ENCODE measurements at regions not wholly inside any gene's neighbourhood (a gene's known extent, or its start where the extent isn't known, plus 50 kb on each side); places are given as distances from the start of the nearest gene placed in this dataset.

DNA sequence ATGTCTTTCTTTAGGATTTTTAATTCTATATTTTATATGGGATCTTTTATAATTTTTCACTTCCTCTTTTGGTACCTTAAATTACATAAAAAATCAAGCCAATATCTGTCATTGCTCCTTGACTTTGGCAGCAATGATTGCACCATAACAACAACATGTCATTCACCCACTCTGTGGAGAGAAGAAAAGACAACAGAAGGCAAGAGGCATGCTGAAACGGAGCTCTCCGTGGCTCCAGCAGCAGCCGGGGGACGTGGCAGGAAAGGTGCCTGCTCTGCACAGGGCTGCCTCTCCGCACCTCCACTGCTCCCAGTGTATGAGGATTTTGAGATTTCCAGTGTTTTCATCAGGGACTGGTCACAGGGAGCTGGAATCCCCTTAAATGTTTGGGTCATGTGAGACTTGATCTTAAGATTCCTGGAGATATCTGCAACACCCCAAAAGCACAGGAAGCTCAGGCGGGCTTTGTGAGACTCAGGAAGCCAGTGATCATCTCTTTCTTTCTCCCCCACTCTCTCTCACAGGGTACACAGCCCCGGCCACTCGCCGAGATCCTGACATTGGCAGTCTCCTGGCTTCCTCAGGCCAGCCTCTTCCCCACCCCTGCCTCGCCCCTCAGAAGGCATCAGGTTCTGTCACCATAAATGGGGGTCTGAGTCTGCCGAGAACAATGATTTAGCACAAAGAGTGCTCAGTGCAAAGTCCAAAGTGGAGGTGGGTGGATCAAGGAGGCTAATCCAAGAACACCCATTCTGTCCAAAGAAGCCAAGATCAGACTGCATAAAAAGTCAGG lies 74.6 kb downstream of the ACTL7B start:
- TF ChIP-seq EZH2phosphoT487 (IDR thresholded peaks at IDR 0.05; ENCODE audit: borderline replicate concordance) = no peak
- TF ChIP-seq, protein P1, sequence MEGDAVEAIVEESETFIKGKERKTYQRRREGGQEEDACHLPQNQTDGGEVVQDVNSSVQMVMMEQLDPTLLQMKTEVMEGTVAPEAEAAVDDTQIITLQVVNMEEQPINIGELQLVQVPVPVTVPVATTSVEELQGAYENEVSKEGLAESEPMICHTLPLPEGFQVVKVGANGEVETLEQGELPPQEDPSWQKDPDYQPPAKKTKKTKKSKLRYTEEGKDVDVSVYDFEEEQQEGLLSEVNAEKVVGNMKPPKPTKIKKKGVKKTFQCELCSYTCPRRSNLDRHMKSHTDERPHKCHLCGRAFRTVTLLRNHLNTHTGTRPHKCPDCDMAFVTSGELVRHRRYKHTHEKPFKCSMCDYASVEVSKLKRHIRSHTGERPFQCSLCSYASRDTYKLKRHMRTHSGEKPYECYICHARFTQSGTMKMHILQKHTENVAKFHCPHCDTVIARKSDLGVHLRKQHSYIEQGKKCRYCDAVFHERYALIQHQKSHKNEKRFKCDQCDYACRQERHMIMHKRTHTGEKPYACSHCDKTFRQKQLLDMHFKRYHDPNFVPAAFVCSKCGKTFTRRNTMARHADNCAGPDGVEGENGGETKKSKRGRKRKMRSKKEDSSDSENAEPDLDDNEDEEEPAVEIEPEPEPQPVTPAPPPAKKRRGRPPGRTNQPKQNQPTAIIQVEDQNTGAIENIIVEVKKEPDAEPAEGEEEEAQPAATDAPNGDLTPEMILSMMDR (conservative IDR thresholded peaks at IDR 0.05; ENCODE audit: low read length) = no peak

Measured in Loucy (cell line).